HG03342 (cell line): ENCODE measurements at regions not wholly inside any gene's neighbourhood (a gene's known extent, or its start where the extent isn't known, plus 50 kb on each side); places are given as distances from the start of the nearest gene placed in this dataset.
"Not testable (repeated sequence)": the region's sequence is repeated elsewhere in the genome, so short reads cannot be mapped to it uniquely, and the experiment has no call there.

Experiments
- ATAC-seq: cut with Tn5 transposase; IDR thresholded peaks from one replicate; pipeline ENCODE4 v1.9.1; 2021; ENCODE audit warnings: mild to moderate bottlenecking, moderate library complexity; ENCODE audit not compliant: unreplicated experiment

DNA sequence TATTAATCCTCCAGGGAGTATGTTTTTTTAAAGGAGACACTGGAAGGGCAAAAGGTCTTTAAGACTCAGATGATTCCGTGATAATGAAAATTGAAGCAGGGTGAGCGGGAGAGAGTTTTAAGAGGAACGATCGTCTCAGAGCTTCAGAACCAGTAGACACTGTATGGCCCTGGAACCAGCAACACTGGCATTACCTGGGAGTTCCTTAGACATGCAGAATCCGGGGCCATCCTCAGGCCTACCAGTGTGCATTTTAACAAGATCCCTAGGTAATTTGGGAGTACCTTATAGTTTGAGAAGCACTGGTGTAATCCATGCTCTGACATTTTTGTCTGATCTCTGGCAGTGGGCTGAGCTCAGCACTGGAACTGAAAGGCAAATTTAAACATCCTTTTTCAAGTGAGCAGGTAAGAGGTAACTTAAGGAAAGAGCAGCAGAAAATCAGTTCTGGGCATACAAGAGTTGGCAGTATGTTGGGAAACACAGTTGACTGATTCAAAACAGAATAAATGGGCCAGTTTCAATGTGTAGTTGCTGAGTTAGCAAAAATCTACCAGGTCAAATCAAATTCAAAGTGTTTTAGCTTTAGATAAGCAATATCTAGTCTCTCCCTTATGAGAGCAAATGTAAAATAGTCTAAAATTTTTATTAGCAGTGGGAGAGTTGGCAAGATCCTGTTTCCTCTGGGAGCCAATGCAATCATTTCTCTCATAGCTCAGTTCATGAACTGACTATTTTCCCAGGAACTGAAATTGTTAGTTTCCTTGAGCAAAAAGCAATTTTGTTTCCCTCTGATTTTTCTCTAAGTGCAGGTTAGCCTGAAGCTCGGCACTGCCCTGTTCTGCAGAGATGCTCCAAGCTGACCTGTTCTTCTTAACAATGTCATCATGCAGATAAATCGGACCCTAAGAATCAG is 97.2 kb upstream of the ELMO1 start:
- ATAC-seq: no peak

DNA sequence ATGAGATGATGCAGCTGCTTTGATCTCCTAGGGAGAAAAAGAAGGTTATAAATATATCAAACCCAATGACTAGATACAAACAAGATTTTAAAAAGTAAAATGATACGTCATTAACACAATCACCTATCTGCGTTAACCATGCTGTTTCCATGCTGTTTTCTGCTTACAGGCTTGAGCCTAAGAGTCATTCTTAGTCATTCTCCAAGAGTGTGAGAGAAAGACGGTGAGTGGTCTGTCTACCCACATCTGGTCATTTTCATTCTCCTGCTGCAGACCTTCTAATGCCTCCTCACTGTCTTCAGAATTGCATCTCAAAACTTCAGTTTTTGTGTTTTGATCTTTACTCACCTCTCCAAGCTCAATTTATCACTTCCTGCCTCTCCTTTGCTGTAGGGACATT is 98.0 kb upstream of the ELMO1 start:
- ATAC-seq: no peak

DNA sequence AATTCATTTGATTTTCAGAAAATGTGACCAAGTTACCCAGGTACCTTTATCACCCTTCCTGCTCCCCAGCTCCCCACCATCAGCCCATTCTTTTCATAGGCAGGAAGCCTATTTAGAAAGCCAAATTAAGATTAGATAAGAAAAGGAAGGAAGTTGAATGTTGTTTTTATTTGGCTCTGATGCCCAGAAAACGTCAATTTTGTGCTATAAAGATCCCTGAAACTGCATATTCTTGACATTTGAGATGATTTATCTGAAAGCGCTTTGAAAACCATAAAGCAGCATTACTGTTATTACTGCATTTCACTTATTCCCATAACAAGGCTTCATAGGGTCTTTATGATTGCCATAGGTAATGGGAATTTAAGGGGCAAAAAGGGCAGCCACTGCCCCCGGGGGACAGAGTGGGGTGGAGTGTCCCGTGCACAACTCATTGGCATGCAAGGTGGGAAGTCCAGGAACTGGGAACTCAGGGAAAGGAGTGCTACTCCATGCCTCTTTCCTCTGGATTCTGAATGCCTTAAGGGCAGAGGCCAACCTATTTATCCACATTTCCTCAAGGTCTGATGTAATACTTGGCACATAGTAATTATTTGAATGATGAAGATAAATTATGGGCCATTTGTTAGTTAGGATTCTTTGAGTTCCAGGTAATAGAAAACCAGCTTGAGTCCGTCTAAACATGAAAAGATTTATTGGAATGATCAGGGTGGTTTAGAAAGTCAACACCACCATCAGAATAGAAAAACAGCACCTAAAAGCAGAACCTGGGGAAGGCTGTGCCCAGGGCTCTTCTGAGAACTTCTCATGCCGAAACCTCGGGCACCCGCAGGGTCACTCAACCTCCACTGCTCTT is 100.6 kb upstream of the ELMO1 start:
- no peak for ATAC-seq

DNA sequence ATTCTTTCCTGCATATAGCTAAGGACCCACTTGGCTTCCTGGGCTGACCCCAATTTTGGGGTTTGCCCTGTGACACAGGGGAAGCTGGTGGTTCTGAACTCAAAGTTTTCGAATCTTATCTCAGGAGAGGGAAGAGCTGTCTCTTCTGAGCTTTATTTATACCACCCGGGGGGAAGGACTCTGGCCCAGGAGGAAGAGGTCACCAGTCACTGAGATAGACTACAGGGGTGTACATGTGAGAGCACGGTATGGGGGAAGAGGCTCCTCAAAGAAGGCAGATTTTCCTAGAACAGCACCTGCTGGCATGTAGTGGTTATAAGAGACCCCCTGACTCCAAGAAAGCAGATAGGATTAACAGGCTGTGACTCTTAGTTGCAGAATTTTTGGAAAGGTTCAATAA is 101.8 kb upstream of the ELMO1 start:
- ATAC-seq: no peak

DNA sequence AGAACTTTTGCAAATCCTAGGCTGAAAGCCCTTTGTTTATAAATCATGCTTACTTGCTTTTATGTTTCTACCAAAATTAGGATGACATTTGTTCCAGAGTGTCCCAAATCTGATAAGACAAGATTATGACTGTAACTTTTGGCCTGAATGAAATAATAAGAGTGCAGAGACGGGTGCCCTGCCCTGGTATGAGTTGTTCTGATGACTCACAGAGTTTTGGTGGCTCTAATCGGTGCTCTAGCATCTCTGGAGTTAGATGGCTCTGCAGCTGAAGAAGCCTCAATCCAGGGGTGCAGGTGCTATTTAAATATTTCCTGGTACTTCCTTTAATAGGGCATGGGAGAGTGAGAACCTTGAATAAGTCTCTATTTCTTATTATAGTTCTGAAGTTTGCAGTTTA is 102.2 kb upstream of the ELMO1 start:
- no peak for ATAC-seq

DNA sequence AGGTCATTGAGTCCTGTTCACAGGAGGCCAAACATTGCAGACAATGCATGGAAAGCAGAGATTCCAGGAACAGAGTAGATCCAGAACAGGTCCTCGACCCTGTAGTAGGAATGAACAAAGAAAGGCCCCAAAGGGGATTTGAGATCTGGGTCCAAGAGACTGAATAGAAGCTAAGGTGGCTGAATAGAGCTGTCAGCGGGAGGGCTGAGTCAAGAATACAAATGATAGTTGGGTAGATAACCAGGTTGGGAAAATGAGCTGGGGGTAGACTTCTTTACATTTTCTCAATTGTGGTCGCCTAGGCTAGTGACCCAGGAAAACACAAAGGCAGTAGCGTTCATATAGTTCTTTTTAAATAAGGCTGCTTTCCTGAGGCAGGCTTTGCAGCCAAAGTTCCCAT is 103.4 kb upstream of the ELMO1 start:
- no peak for ATAC-seq

DNA sequence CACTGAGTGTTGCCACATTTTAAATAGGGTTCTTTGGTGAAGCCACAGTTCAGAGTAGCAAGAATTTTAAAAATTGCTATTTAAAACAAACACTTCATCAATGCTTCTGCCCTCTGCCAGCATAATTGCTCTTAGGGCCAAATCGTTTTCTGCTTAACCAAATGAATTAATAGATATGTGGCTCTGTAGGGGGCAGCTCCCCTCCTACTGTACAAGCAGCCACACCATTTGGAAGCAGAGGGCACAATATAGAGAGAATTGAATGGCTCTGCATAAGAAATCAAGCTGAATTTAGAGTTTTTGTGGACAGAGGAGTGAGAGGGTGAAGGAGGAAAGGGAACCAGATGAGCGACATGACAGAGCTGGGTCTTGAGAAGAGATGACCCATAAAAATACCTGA is 103.8 kb upstream of the ELMO1 start:
- not testable (repeated sequence) for ATAC-seq

DNA sequence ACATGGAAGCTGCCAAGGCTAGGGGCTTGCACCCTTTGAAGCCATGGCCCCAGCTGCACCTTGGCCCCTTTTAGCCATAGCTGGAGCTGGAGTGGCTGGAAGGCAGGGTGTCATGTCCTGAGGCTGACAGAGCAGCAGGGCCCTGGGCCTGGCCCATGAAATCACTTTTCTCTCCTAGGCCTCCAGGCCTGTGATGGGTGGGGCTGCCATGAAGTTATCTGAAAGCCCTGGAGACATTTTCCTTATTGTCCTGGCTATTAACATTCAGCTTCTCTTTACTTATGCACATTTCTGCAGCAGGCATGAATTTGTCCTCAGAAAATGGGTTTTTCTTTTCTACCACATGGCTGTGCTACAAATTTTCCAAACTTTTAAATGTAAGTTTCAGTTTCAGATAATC is 106.9 kb upstream of the ELMO1 start:
- ATAC-seq: no peak

DNA sequence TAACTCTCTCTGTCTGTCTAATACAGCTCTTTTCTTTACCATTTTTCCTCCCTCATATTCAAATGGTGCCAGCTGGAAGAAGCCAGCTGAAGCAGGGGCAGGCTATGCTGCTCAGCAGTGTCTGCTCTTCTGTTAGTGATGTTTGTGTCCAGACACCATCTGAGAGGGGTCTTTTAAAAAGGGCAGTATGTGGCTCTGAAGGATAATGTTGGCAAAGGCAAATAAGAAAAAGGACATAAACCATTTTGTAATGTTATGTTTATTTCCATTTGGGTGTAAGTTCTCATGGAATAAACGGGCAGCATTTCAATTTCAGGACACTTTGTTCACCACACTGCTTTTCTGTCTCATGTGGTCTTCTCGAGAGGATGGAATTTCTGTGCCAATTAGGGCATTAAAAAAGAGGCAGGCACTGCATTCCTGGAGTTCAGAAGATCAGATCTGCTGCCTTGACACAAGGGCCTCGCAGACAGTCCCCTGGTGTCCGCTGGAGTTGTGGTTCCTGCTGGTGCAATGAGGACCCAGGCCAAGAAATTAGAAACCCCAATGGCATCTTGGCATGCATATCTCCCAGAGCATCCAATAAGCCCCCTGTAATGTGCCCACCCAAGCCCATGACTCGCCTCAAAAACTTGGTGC is 109.0 kb upstream of the ELMO1 start:
- no peak for ATAC-seq

DNA sequence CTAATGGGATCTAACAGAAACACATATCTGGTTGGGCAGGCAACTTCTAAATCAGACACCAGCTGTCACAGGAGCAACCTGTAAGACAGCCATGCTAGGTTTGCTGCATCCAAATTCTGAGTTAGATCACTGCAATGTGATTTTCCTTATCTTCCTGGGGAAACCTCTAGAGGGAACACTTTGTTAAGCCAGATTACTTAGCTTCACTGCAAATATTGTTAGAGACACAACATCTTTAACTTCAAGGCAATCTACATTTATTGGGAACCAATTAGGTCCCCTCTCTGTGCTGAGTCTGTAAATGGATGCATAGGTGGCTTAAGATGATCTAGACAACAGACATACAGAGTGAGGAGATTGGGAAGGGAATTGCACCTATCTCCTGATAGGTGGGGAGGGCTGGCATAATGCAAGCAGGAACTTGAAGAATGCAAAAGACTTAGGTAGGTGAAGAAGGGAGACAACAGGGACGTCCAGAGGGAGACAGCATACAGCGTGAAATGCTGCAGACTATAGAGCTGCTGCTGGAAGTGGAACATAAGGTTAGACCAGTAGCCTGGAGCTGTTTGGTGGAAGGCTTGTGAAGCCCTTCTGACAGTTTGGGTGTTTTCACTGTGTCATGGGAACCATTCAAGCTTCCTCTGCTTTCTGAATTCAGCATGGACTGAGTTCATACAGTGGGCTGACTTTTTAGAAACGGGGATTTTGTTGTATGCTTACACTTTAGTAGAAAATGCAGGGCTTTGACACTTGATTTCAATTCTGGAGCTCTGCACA is 109.8 kb upstream of the ELMO1 start:
- ATAC-seq: no peak

DNA sequence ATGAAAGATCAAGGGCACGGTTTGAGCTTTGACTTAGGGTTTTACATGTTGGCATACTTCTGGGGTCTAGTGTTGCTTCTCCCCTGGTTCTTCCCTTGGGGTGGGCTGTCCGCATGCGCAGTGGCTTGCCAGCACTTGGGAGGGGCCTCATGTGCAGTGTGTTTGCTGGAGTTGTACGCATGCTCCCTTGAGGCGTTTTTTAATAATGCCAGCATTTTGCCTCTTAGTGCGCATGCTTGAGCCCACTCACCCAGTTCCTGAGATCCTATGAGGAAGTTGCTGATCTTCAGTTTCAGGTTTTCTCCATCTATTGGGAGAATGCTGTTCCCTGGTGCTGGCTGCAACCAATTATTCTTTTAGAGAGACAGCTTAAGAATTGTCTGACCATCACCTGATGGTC is 113.4 kb upstream of the GPR141 start:
- no peak for ATAC-seq

DNA sequence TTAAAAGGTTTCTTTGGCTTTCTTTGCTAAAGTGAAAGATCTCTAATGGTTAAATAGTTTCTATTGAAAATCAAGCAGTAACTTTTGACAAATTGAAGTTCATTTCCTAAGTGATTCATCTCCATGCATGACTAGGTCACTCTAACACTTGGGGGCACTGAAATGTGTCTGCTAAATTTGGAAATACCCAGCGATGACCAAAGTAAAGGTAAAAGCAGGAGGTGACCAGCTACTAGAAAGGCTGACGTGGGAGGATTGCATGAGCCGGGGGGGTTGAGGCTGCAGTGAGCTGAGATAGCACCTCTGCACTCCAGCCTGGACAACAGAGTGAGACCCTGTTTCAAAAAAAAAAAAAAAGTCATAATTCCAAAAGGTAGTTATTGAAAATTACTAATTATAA is 111.8 kb upstream of the GPR141 start:
- ATAC-seq: no peak

DNA sequence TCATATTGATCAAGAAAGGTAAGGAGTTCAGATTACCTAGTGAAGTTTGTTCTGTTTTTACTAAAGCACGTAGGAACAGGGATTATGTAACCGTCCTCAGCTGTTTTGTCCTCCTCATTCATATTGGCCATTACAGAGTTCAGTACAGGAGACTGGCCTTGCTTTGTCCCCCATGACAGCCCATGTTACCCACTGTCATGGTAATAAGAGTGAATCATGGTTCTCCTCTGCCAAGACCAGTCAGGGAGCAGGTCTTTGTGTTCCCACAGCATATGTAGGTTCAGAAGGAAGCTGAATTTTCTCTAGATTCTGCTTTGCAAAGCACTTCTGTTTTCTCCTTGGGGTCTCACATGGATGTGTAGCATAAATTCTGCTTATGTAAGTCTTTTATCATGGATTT is 106.2 kb upstream of the GPR141 start:
- no peak for ATAC-seq

DNA sequence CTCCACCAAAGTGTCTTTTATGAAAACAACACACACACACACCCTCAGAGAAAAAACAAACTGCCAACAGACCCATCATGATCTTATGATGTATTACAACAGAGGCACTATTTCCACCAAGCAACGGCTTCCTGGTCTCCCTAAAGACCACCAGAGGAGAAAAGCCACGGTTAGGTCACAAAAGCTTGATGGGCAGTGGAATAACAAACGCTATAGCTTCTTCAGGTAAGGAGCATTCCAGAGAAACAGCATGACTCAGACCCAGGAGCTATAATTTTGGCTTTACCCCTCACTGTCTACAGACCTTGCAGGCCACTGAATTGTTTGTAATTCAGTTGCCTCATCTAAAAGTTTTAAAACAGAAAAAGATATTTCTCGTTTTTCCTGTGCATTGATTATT is 105.7 kb upstream of the GPR141 start:
- ATAC-seq: no peak

DNA sequence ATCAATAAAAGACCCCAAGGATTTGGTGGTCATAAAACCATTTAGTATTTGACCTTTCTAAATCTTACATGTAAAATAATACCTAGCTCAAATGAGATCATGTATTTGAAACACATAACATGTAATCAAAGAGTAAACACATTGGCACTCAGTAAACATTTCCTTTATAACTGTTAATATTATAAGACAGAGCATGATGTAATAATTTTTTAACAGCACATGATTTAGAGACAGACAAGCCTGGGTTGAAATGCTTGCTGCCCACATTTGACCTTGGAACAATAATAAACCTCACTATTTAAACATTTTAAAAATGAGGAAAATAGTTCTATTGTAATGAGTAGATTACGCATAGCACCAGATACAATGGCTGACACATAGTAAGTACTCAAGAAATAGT is 105.2 kb upstream of the GPR141 start:
- no peak for ATAC-seq

DNA sequence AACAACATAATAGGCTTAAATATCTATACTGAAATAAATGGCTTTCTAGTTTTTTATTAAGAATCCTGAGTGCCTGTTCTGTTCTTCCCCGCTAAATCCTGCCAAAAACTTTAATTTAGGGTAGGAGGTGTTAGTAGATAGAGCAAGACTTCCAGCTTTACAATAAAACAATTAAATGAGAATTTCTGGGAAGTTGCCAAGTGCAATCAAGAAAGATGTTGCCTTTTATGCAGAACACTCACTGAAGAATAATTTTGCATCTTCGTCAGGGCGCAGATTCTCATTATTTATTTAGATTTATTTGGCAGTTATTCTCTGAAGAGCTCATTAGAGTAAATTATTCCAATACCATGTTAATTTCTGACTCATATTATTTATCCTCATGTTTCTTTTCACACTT is 103.2 kb upstream of the GPR141 start:
- ATAC-seq: no peak

DNA sequence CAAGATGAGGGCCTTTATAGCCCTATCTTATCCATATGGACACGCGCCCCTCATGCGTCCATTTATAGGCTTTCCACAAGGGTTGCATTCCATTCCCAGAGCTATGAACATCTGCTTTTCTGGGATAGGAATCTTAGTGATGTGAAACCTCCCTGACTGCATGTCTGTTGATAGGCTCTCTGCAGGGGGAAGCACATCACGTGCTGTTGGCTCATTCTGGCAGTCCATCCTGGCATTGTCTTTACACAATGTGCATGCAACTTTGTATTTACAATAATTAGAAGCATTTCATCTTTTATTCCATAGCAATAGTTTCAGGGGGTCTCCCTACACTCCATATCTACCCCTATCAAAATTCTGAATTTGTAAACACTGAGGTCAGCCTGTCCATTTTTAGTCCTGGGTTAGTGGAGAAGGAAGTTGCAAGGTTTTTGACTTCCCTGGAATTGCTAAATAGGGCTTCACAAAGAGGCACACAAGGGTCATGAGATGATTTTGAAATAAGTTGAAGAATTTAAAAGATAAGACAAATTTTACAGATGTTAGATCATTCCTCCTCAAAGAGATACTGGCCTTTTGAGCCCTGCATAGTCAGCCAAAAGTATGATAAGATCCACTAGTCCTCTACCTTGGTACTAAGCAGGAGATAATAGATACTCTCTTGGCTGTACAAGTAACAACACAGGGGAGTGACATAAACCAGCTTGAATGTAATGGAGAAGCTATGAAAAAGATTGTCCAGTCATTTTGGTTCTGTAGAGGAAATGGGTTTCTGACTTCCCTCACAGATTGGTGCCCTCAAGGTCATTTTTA is 98.7 kb upstream of the GPR141 start:
- ATAC-seq: not testable (repeated sequence)

DNA sequence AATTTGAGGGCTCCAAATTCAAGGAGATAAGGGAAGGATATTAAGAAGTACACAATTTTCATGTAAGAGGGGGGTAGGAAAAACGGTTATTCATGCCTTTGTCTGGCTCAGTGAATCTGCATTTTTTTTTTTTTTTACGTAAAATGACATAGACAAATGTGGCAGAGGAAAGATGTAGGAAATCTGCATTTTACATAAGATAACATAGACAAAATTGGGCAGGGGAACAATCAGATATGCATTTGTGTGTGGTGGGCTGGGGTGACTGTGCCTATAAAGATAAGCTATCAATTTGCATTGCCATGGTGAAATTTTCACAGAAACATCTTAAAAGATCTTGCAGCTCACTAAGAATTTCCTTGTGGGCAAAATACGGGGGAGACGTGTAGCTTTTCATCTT is 92.7 kb upstream of the GPR141 start:
- ATAC-seq: no peak

DNA sequence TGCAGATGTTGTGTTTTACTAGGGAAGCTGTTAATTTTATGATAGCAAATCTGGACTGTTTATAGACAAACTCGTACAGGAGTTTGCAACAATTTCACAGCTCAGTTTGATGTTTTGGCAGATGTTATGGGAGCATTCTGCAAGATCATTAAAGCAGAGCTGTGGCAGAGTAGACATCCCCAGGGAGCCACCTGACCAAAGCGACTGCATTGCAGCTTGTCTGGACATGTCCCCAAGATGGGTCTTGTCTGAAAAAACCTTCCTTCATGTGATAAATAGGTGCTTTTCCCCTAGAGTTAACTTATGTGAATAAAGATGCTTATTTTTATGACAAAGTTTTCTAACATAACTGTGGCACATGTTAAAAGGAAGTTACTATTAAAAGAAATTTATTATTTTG is 91.2 kb upstream of the GPR141 start:
- ATAC-seq: no peak

DNA sequence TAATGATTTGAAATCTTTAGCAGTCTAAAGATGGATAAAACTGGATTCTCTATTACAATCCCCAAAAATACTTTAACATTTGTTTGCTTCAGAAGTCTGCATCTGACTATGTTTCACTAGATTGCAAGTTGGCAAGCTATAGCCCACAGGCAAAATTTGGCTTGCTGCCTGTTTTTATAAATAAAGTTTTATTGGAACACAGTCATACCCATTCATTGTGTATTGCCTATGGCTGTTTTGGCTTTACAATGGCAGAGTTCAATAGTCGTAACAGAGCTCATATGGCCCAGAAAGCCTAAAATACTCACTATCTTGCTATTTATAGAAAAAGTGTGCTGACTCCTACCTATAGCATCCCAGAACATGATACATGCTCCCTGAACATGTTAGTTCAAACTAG is 89.0 kb upstream of the GPR141 start:
- ATAC-seq: no peak
